ENCODE measurements at regions not wholly inside any gene's neighbourhood (a gene's known extent, or its start where the extent isn't known, plus 50 kb on each side); places are given as distances from the start of the nearest gene placed in this dataset.

GRCh38 chr1:30444401-30444800 is 279.0 kb downstream of the MATN1 start:
- no peak for TF ChIP-seq CTCF (IDR thresholded peaks at IDR 0.05; ENCODE audit: low read depth, low read length, poor library complexity, severe bottlenecking)
- no peak for TF ChIP-seq EZH2phosphoT487 (IDR thresholded peaks at IDR 0.05; ENCODE audit: borderline replicate concordance, low read length)
